Sigmoid colon (tissue), 6 donors: ENCODE measurements at regions not wholly inside any gene's neighbourhood (a gene's known extent, or its start where the extent isn't known, plus 50 kb on each side); places are given as distances from the start of the nearest gene placed in this dataset.

Source experiments
- DNase-seq: peaks from one replicate; pipeline ENCODE4 v3.0.0-alpha.2; 2019
- H3K27ac ChIP-seq, 4 donors: fragments of 200-600 bp; sonication (generic); one replicate each; pipeline ENCODE4 v1.5.1; 2016 to 2019; ENCODE audit warnings: mild to moderate bottlenecking in 1 of 4
- H3K27me3 ChIP-seq, 3 donors: fragments of 200-600 bp; sonication (generic); one replicate each; pipeline ENCODE4 v1.5.1; 2019; ENCODE audit warnings: mild to moderate bottlenecking in 1 of 3
- H3K36me3 ChIP-seq, 4 donors: fragments of 200-600 bp; sonication (generic); one replicate each; pipeline ENCODE4 v1.5.1; 2016 to 2019
- H3K4me1 ChIP-seq, 4 donors: fragments of 200-600 bp; sonication (generic); one replicate each; pipeline ENCODE4 v1.5.1; 2017 to 2019
- H3K4me3 ChIP-seq, 4 donors: fragments of 200-600 bp; sonication (generic); one replicate each; pipeline ENCODE4 v1.5.1; 2017 to 2019; ENCODE audit warnings: mild to moderate bottlenecking in 2 of 4, moderate library complexity in 1 of 4
- H3K9me3 ChIP-seq, 4 donors: fragments of 200-600 bp in 3 of 4; sonication (generic) in 3 of 4; one replicate each; pipeline versions ENCODE4 v1.5.1 to v1.6.1; 2013 to 2019
- CTCF ChIP-seq, 4 experiments: fragments of 450-650 bp in 3 of 4; fragments of 200-600 bp in 1 of 4; IDR thresholded peaks; one replicate each; pipeline ENCODE4 v1.5.1; 2016 to 2019; ENCODE audit warnings: antibody characterized with exemption in 4 of 4, mild to moderate bottlenecking in 3 of 4, moderate library complexity in 2 of 4
- EP300 ChIP-seq, 4 donors: sonication (generic); formaldehyde crosslinking; IDR thresholded peaks; one replicate each; pipeline ENCODE4 v1.6.1; 2017; ENCODE audit warnings: antibody characterized with exemption in 4 of 4
- POLR2A ChIP-seq, 2 donors: fragments of 450-650 bp; IDR thresholded peaks; one replicate each; pipeline ENCODE4 v1.6.1; 2016; ENCODE audit warnings: antibody characterized with exemption in 2 of 2, mild to moderate bottlenecking in 2 of 2, moderate library complexity in 2 of 2
- POLR2AphosphoS5 ChIP-seq, 4 donors: sonication (generic); formaldehyde crosslinking; IDR thresholded peaks; one replicate each; pipeline ENCODE4 v1.6.1; 2017; ENCODE audit warnings: antibody characterized with exemption in 4 of 4
- WGBS, 2 donors: extraction: QIAGEN DNeasy Blood & Tissue Kit; methylation state at CpG; one replicate each; pipeline ENCODE4 v1.1.7; 2013; 5-methylcytosine and 5-hydroxymethylcytosine counted together
- intact Hi-C: fragments of 100-400 bp; cut with DNase I; formaldehyde crosslinking; loops from one replicate; pipeline ENCODE4 v1.15.1; 2023
- donor health status: healthy with polysubstance abuse.
- donor health status: healthy.

- DNase-seq: no peak
- 70 to 83% methylated on average over 7 of the region's 7 CpGs for WGBS, 2 donors
Measured at GRCh38 chr10:32132357-32132946, 76.2 kb upstream of the KIF5B start.

GRCh38 chr10:32131388-32131787 is 75.2 kb upstream of the KIF5B start:
- H3K27me3 ChIP-seq: no peaks in the 10 kb centered on the region
- TF ChIP-seq CTCF (IDR thresholded peaks at IDR 0.05) (no peak), POLR2A (IDR thresholded peaks at IDR 0.05) (no peak)
- no peak overlapping the region for H3K4me3 ChIP-seq
- no peaks in the 10 kb centered on the region for H3K36me3 ChIP-seq
- H3K27ac ChIP-seq: no peak overlapping the region
- WGBS, 2 donors: 7 to 23% methylated on average over 3 of the region's 3 CpGs
- intact Hi-C loops: no loop called here
- H3K4me1 ChIP-seq: no peaks in the 10 kb centered on the region
- DNase-seq: no peak
- H3K9me3 ChIP-seq: no peaks in the 10 kb centered on the region

More at GRCh38 chr10:32132357-32132946, 76.2 kb upstream of the KIF5B start:
- no peak overlapping the region for H3K4me3 ChIP-seq
- H3K4me1 ChIP-seq: no peaks in the 10 kb centered on the region
- intact Hi-C loops: no loop called here
- H3K36me3 ChIP-seq: no peaks in the 10 kb centered on the region
- TF ChIP-seq EP300 (IDR thresholded peaks at IDR 0.05) (no peak), CTCF (IDR thresholded peaks at IDR 0.05) (no peak), POLR2A (IDR thresholded peaks at IDR 0.05) (no peak), POLR2AphosphoS5 (IDR thresholded peaks at IDR 0.05) (no peak)
- no peak overlapping the region for H3K27ac ChIP-seq
- no peaks in the 10 kb centered on the region for H3K27me3 ChIP-seq
- no peaks in the 10 kb centered on the region for H3K9me3 ChIP-seq

DNA sequence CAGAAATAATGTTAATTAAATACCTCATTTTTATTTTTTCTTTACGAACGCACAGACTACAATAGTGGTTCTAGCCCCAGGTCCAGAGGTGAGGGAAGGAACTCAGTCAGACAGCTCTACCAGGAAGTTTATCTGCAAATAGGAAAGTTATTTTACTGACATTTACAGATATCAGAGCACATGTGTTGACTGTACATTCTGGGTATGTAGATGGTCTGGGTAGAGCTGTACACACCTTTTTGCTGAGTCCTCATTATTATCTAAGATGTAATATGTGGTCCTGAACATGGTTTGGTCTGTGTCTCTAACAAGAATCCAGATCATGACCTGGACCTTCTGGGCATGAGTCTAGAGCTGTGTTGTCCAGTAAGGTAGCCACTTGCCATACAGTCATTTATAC is 74.6 kb upstream of the KIF5B start:
- H3K4me1 ChIP-seq: no peaks in the 10 kb centered on the region
- intact Hi-C loops: no loop called here
- no peak for DNase-seq
- H3K9me3 ChIP-seq: no peaks in the 10 kb centered on the region
- 24 to 73% methylated on average over 2 of the region's 2 CpGs for WGBS, 2 donors
- no peak overlapping the region for H3K27ac ChIP-seq
- H3K4me3 ChIP-seq: no peak overlapping the region
- no peaks in the 10 kb centered on the region for H3K36me3 ChIP-seq
- no peaks in the 10 kb centered on the region for H3K27me3 ChIP-seq
- TF ChIP-seq POLR2A (IDR thresholded peaks at IDR 0.05) (no peak), POLR2AphosphoS5 (IDR thresholded peaks at IDR 0.05) (no peak), EP300 (IDR thresholded peaks at IDR 0.05) (no peak), CTCF (IDR thresholded peaks at IDR 0.05) (no peak)

DNA sequence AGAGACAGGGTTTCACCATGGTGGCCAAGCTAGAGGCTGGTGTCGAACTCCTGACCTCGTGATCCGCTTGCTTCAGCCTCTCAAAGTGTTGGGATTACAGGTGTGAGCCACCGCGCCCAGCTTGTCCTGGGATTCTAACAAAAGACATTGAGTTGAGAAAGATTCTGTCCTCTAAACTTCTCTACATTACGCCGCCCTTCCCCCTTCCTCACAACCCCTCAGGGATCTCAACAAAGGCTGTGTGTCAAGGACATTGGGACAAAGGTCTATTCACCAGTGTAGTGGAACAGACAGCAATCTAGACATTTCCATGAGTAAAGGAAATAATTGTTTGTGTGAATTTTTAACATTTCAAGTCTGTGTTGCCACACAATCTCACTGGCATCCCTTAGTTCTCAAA is 68.8 kb upstream of the KIF5B start:
- no peak for TF ChIP-seq EP300 (IDR thresholded peaks at IDR 0.05)
- no peak for TF ChIP-seq POLR2A (IDR thresholded peaks at IDR 0.05)
- TF ChIP-seq CTCF (IDR thresholded peaks at IDR 0.05): no peak
- no peak for TF ChIP-seq POLR2AphosphoS5 (IDR thresholded peaks at IDR 0.05)
- Histone ChIP-seq H3K9me3 (peaks cover 0 to 10% (median 0%) of the 10 kb centered on the region in 4 donors), H3K4me3 (no peak overlapping the region), H3K27ac (no peak overlapping the region), H3K36me3 (no peaks in the 10 kb centered on the region), H3K27me3 (no peaks in the 10 kb centered on the region), H3K4me1 (no peaks in the 10 kb centered on the region)
- no peak for DNase-seq
- intact Hi-C loops: no loop called here
- WGBS, 2 donors: 68 to 83% methylated on average over 7 of the region's 7 CpGs

DNA sequence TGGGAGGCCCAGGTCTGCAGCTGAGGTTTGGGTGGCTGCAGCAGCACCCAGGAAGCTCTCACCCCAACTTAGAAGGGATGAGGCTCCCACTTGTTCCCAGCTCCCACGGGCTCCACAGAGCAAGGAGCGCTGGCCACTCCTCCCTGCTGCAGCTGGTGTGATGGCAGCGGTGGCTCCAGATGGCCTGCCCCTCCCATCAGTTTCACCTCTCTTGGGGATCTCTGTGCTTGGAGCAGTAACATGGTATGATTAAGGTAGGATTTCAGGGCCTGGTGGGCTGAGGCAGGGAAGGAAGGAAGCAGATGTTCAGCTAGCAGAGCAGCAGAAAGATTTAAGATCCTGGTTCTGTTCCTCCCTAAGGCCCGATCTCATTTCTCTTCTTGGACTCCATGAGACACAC is 66.8 kb upstream of the KIF5B start:
- Histone ChIP-seq H3K27ac (no peak overlapping the region), H3K36me3 (no peaks in the 10 kb centered on the region), H3K27me3 (no peaks in the 10 kb centered on the region), H3K4me1 (no peaks in the 10 kb centered on the region), H3K9me3 (peaks cover 0 to 10% (median 0%) of the 10 kb centered on the region in 4 donors), H3K4me3 (no peak overlapping the region)
- intact Hi-C loops: no loop called here
- DNase-seq: no peak
- TF ChIP-seq POLR2A (IDR thresholded peaks at IDR 0.05) (no peak), CTCF (IDR thresholded peaks at IDR 0.05) (no peak), EP300 (IDR thresholded peaks at IDR 0.05) (no peak), POLR2AphosphoS5 (IDR thresholded peaks at IDR 0.05) (no peak)
- WGBS, 2 donors: 64 to 88% methylated on average over 4 of the region's 4 CpGs
